Spinal cord (tissue), 9 donors: ENCODE measurements at regions not wholly inside any gene's neighbourhood (a gene's known extent, or its start where the extent isn't known, plus 50 kb on each side); places are given as distances from the start of the nearest gene placed in this dataset.

Experiments used
- DNase-seq, 6 donors: peaks; one replicate each; pipeline versions ENCODE4 v3.0.0 to v3.0.0-alpha.2; 2013 to 2015; ENCODE audit warnings: low spot score in 6 of 6, low read depth in 4 of 6
- H3K27ac ChIP-seq: one replicate; pipeline ENCODE4 v1.5.1; 2013; ENCODE audit warnings: low read depth, low read length, control low read depth
- H3K27me3 ChIP-seq: one replicate; pipeline ENCODE4 v1.6.1; 2013; ENCODE audit warnings: low read length; ENCODE audit not compliant: control insufficient read depth, insufficient read depth
- H3K36me3 ChIP-seq: one replicate; pipeline ENCODE4 v1.6.1; 2013; ENCODE audit warnings: low read length; ENCODE audit not compliant: control insufficient read depth, insufficient read depth
- H3K4me1 ChIP-seq: one replicate; pipeline ENCODE4 v1.6.1; 2013; ENCODE audit warnings: low read length; ENCODE audit not compliant: control insufficient read depth, insufficient read depth
- H3K4me3 ChIP-seq: one replicate; pipeline ENCODE4 v1.5.1; 2013; ENCODE audit warnings: low read depth, low read length, control low read depth
- H3K9me3 ChIP-seq: one replicate; pipeline ENCODE4 v1.6.1; 2013; ENCODE audit warnings: low read length; ENCODE audit not compliant: control insufficient read depth, insufficient read depth
- WGBS: methylation state at CpG from one replicate; pipeline ENCODE4 v1.1.5; 2013; ENCODE audit warnings: missing lambda C conversion rate; ENCODE audit not compliant: insufficient coverage; 5-methylcytosine and 5-hydroxymethylcytosine counted together
- donor health status: healthy.

DNA sequence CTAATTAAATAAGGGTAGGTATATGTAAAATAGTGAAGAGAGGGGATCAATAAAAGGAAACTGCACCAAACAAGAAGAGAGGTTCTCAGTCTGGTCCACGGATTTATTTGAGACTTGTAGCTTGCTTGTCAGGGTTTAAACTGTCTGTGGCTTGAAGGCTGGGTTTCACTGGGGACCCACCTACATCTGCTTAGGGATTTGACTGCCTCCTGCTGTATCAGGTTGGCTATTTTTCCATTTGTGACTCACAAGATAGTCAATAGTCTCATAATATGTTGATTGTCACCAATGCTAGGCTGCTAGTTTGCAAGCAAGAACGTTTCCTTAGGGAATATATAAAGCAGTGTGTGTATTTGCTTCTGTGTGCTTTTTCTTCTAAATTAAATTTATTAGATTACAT is 1950.7 kb upstream of the IGFBP7 start:
- Histone ChIP-seq H3K36me3 (no peaks in the 10 kb centered on the region), H3K4me1 (no peaks in the 10 kb centered on the region), H3K27ac (no peak overlapping the region), H3K4me3 (no peak overlapping the region), H3K27me3 (no peaks in the 10 kb centered on the region), H3K9me3 (no peaks in the 10 kb centered on the region)
- WGBS: 80% methylated on average over 1 of the region's 2 CpGs
- DNase-seq: no peak

DNA sequence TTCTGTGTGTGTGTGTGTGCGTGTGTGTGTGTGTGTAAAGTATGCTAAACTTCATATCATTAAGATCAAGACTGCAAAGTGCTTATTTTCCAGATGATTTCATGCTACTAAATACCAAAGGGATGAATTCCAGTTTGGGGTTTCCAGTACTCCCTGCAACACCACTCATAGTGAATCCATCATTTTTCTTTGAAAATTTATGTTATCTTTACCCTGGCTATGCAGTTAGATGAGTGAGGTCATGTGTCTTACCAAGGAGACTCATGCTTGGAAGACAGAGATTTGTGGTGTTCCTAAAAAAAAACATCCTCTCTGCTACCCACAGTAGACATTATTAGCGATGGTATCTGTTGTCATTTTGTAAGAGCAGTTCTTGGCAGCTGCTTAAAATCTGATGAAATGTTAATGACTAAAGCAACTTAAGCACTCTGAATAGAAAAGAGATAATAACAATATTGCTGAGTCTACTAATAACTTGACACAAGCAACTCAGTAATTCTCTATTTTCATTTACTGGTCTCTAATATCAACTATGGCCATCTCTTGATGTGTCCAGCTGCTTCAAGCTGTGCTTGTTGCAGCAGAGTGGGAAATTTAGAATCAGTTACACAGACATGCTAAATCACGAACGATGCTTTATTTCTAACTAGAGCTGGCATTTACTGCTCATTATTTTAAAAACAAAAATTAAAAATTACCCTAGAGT is 1953.0 kb upstream of the IGFBP7 start:
- no peaks in the 10 kb centered on the region for H3K36me3 ChIP-seq
- no CpG with 5 or more reads among the region's 4 CpGs for WGBS
- no peak overlapping the region for H3K27ac ChIP-seq
- DNase-seq: no peak
- H3K4me3 ChIP-seq: no peak overlapping the region
- no peaks in the 10 kb centered on the region for H3K9me3 ChIP-seq
- H3K27me3 ChIP-seq: no peaks in the 10 kb centered on the region
- H3K4me1 ChIP-seq: no peaks in the 10 kb centered on the region

DNA sequence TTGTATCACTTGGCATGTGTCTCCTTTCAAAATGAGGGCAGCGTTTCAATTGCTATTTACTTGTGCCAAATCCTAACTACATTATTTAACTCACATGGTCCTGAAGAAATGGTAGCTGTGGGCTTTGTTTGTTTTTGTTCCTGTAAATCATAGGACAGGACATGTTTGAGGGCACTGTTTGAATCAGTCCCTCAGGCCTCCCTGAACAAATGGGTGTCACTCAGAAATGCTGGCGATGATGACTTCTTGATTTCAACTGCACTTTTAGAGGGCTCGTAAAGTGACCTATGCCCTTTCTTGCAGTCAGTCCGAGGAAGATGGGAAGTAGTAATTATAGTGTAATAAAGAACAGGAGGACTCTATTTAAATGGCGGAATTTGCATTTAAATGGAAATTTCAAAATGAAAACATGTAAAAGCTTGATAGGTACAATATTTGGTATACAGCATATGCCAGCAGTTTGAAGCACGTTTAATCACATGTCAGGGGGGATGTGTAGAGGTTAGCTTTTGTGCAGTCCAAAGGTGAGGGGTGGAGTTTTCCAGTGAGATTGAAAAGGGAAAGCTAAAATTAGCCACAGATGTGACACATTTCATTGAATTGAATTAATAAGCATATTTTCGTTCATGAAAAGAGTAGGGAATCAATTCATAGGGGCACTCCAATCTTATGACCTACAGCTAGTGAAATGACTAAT is 1958.7 kb upstream of the IGFBP7 start:
- peak in 1 of 6 donors; percentile 45 for DNase-seq
- WGBS: 60% methylated on average over 5 of the region's 7 CpGs

DNA sequence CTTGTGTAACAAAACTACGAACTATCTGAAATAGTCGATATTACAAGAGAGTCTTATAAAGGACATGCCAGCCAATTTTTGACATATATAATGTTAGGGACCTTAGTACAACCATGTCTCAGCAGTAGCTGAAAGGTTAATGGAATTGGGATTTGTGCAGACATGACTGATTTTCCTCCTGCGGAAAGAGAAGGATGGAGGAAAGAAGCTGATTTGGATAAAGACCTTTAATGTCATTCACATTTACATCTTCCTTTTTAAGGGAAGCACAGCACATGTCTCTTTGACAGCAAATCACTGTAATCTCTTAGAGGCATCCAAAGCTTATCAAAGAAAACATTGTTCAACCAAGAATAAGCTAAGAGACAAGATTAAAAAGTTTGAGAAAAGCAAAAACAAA is 1976.2 kb upstream of the IGFBP7 start:
- Histone ChIP-seq H3K27ac (no peak overlapping the region), H3K4me1 (no peaks in the 10 kb centered on the region)
- WGBS: no CpG with 5 or more reads among the region's 3 CpGs

More for the DNA sequence above, 1958.7 kb upstream of the IGFBP7 start:
- Histone ChIP-seq H3K4me1 (no peaks in the 10 kb centered on the region), H3K27ac (no peak overlapping the region), H3K27me3 (no peaks in the 10 kb centered on the region), H3K9me3 (no peaks in the 10 kb centered on the region), H3K36me3 (no peaks in the 10 kb centered on the region), H3K4me3 (no peak overlapping the region)

DNA sequence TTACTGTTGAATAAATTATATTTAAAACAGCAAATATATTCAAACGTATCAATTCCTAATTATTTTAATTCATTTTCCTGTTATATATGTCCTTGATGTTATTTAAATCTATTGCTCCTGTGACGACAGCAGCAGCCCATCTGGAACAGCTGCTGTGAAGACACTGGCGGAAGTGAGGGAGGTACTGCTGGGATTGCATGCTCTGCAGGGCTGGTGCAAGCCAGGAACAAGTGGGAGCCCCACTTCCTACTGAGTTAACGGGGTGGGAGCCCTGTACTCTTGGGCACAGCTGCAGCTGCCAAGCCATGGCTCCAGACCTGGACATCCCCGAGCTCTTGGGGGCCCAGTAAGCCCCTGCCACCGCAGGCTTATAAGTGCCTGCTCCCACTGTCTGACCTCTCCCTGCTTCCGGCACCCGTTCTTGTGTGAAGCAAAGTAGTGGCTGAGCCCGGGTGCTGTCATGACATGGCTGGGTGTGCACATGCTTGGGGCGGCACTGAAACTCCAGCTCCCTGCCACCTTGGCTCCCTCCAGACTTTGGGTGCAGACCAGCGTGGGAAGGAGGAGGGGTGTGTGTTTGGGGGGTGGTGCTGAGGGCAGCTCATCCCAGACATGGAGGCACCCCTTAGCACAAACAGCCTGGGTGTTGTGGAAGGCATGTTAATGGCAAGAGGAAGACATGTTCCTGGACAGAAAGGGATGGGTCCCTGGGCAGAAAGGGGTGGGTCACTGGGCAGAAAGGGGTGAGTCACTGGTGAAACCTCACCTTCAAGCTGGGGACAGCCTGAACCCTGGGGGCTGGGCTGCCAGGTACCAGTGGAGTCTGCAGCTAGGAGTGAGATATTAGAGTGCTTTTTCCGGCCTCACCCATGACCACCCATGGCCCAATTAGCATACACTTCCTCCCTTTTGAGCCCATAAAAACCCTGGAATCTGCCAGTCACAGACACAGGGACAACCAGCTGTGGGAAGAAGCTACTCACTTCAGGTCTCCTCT is 1981.3 kb upstream of the IGFBP7 start:
- H3K27me3 ChIP-seq: no peaks in the 10 kb centered on the region
- H3K9me3 ChIP-seq: no peaks in the 10 kb centered on the region
- no peak overlapping the region for H3K27ac ChIP-seq
- no peak for DNase-seq
- no peaks in the 10 kb centered on the region for H3K36me3 ChIP-seq
- H3K4me1 ChIP-seq: no peaks in the 10 kb centered on the region
- H3K4me3 ChIP-seq: no peak overlapping the region
- 94% methylated on average over 10 of the region's 12 CpGs for WGBS

More for the DNA sequence above, 1976.2 kb upstream of the IGFBP7 start:
- H3K9me3 ChIP-seq: no peaks in the 10 kb centered on the region
- H3K27me3 ChIP-seq: no peaks in the 10 kb centered on the region
- no peak for DNase-seq
- no peaks in the 10 kb centered on the region for H3K36me3 ChIP-seq
- H3K4me3 ChIP-seq: no peak overlapping the region

DNA sequence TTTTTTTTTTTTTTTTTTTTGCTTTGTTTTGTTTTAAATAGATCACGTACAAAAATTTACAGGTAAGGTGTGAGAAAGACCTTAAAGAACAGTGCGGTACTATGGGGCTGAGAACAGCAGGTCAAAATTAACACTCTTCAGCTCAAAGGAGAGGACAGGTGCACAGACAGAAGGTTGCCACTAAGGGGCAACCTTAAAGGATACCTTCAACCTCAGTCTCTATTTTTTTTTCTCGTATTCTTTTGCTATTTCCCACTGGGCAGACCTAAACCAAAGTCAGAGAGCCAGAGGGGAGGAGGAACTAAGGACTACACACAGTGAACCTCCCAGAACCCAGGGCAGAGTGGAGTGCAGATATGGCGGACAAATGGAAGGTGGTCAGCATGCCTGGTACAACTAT is 1984.3 kb upstream of the IGFBP7 start:
- Histone ChIP-seq H3K27me3 (no peaks in the 10 kb centered on the region), H3K9me3 (no peaks in the 10 kb centered on the region), H3K27ac (no peak overlapping the region), H3K4me3 (no peak overlapping the region), H3K36me3 (no peaks in the 10 kb centered on the region), H3K4me1 (no peaks in the 10 kb centered on the region)
- WGBS: 80% methylated on average over 1 of the region's 4 CpGs
- no peak for DNase-seq

DNA sequence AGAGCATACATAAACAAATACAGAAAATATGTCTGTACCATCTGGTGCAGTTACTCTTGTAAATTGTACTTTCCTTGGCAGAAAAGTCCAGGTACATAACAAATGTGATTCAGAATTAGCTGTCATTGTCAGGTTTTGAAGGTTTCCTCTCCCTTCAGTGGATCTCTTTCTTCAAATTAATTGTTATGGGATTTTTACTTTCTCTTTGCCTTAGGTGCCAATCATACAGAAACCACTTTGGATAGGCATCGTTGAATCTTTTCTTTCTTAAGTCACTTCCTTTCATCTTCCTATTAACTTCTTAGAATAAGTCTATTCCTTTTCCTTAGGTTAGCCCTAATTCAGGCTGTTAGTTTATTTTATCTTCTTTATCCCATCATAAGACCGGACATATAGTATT is 1992.1 kb upstream of the IGFBP7 start:
- Histone ChIP-seq H3K9me3 (no peaks in the 10 kb centered on the region), H3K4me3 (no peak overlapping the region), H3K27me3 (no peaks in the 10 kb centered on the region), H3K36me3 (no peaks in the 10 kb centered on the region), H3K27ac (no peak overlapping the region), H3K4me1 (no peaks in the 10 kb centered on the region)
- peak in 1 of 6 donors; percentile 34 for DNase-seq
- no CpG with 5 or more reads among the region's 2 CpGs for WGBS

DNA sequence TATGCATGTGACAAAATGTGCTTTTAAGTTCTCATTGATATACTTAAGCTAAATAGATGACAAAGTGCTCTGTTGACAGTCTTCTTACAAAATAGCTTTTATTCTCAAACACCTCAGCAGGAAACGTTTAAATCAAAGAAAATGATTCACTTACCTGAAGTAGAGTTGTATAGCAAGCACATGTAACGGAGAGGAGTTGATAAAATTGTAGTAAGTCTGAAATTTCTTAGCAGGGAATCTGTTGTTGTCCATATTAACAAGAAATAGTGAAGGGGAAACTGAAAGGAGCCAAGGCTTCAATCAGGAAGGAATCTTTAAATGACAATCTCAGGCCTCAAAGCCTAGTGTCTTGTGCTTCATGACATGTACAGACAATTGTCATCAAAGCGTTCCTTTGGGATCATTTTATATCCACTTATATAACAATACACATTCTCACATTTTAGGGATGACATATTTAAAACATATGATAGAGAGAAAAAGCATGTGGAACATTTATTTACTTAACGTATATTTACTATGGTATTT is 2010.2 kb upstream of the IGFBP7 start:
- Histone ChIP-seq H3K27me3 (no peaks in the 10 kb centered on the region), H3K9me3 (no peaks in the 10 kb centered on the region), H3K36me3 (no peaks in the 10 kb centered on the region), H3K4me1 (no peaks in the 10 kb centered on the region), H3K4me3 (no peak overlapping the region), H3K27ac (no peak overlapping the region)
- 100% methylated on average over 1 of the region's 4 CpGs for WGBS
- no peak for DNase-seq

DNA sequence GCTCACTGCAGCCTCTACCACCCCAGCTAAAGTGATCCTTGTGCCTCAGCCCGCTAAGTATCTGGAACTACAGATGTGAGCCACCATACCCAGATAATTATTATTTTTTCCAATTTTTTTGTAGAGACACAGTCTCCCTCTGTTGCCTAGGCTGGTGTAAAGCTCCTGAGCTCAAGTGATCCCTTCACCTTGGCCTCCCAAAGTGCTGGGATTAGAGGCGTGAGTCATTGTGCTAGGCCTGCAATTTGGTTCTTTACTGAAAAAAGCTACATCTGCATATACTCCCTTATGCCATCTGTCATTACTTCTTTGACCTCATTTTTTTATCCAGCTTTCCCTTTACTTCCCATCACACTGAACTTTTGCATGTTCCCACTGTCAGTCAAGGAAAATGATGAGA is 2012.4 kb upstream of the IGFBP7 start:
- no peak overlapping the region for H3K27ac ChIP-seq
- no peaks in the 10 kb centered on the region for H3K9me3 ChIP-seq
- DNase-seq: no peak
- H3K4me1 ChIP-seq: no peaks in the 10 kb centered on the region
- no peaks in the 10 kb centered on the region for H3K27me3 ChIP-seq
- H3K4me3 ChIP-seq: no peak overlapping the region
- no peaks in the 10 kb centered on the region for H3K36me3 ChIP-seq
- 78% methylated on average over 1 of the region's 2 CpGs for WGBS
